ENCODE measurements at regions not wholly inside any gene's neighbourhood (a gene's known extent, or its start where the extent isn't known, plus 50 kb on each side); places are given as distances from the start of the nearest gene placed in this dataset.

- TF ChIP-seq FOXP2 (optimal IDR thresholded peaks at IDR 0.05; ENCODE audit: borderline replicate concordance, extremely low read depth, extremely low read length, insufficient read depth) (no peak), REST (IDR thresholded peaks at IDR 0.05; ENCODE audit: insufficient read depth in 1 of 2, low read depth in 2 of 2, low read length in 2 of 2) (no peak), SIN3A (IDR thresholded peaks at IDR 0.05; ENCODE audit: borderline replicate concordance, insufficient read depth, low read length) (no peak), POLR2AphosphoS5 (IDR thresholded peaks at IDR 0.05; ENCODE audit: low read depth, low read length) (no peak), TAF1 (IDR thresholded peaks at IDR 0.05; ENCODE audit: borderline replicate concordance, insufficient read depth, low read length) (no peak)
Measured at GRCh38 chr6:14995966-14996602, 249.8 kb upstream of the JARID2 start.

GRCh38 chr6:14996892-14997291, 249.0 kb upstream of the JARID2 start:
- TF ChIP-seq POLR2AphosphoS5 (IDR thresholded peaks at IDR 0.05; ENCODE audit: low read depth, low read length) (no peak), SIN3A (IDR thresholded peaks at IDR 0.05; ENCODE audit: borderline replicate concordance, insufficient read depth, low read length) (no peak), FOXP2 (optimal IDR thresholded peaks at IDR 0.05; ENCODE audit: borderline replicate concordance, extremely low read depth, extremely low read length, insufficient read depth) (no peak), REST (IDR thresholded peaks at IDR 0.05; ENCODE audit: insufficient read depth in 1 of 2, low read depth in 2 of 2, low read length in 2 of 2) (no peak), TAF1 (IDR thresholded peaks at IDR 0.05; ENCODE audit: borderline replicate concordance, insufficient read depth, low read length) (no peak)

GRCh38 chr6:14997507-14997906, 248.4 kb upstream of the JARID2 start:
- TF ChIP-seq SIN3A (IDR thresholded peaks at IDR 0.05; ENCODE audit: borderline replicate concordance, insufficient read depth, low read length) (no peak), TAF1 (IDR thresholded peaks at IDR 0.05; ENCODE audit: borderline replicate concordance, insufficient read depth, low read length) (no peak), POLR2AphosphoS5 (IDR thresholded peaks at IDR 0.05; ENCODE audit: low read depth, low read length) (no peak), REST (IDR thresholded peaks at IDR 0.05; ENCODE audit: insufficient read depth in 1 of 2, low read depth in 2 of 2, low read length in 2 of 2) (no peak), FOXP2 (optimal IDR thresholded peaks at IDR 0.05; ENCODE audit: borderline replicate concordance, extremely low read depth, extremely low read length, insufficient read depth) (no peak)

GRCh38 chr6:14999106-14999505, 246.8 kb upstream of the JARID2 start:
- no peak for TF ChIP-seq SIN3A (IDR thresholded peaks at IDR 0.05; ENCODE audit: borderline replicate concordance, insufficient read depth, low read length)
- no peak for TF ChIP-seq REST (IDR thresholded peaks at IDR 0.05; ENCODE audit: insufficient read depth in 1 of 2, low read depth in 2 of 2, low read length in 2 of 2)
